Lung (tissue), 11 donors: ENCODE measurements at regions not wholly inside any gene's neighbourhood (a gene's known extent, or its start where the extent isn't known, plus 50 kb on each side); places are given as distances from the start of the nearest gene placed in this dataset.
A peak's percentile ranks its signal among the peaks of the same experiment; 100 is the strongest.

Experiments used
- ATAC-seq: fragments of 200-7000 bp; cut with Tn5 transposase; one replicate; pipeline ENCODE4 v1.9.1; 2020; ENCODE audit warnings: moderate number of reproducible peaks; ENCODE audit not compliant: insufficient read depth, low FRiP score
- DNase-seq, 3 donors: peaks; one replicate each; pipeline ENCODE4 v3.0.0-alpha.2; 2013 to 2017
- H3K27ac ChIP-seq, 2 donors: one replicate each; pipeline ENCODE4 v1.5.1; 2013; ENCODE audit warnings: mild to moderate bottlenecking in 2 of 2, moderate library complexity in 2 of 2, control low read depth in 1 of 2, inconsistent platforms in 1 of 2, low read depth in 1 of 2, low read length in 1 of 2
- H3K27me3 ChIP-seq, 3 donors: one replicate each; pipeline ENCODE4 v1.5.1; 2013; ENCODE audit warnings: low read length in 2 of 3; ENCODE audit not compliant: control insufficient read depth in 3 of 3, insufficient read depth in 3 of 3
- H3K36me3 ChIP-seq, 4 donors: one replicate each; pipeline ENCODE4 v1.5.1; 2013; ENCODE audit warnings: low read length in 4 of 4, mild to moderate bottlenecking in 1 of 4, moderate library complexity in 1 of 4; ENCODE audit not compliant: control insufficient read depth in 4 of 4, insufficient read depth in 4 of 4
- H3K4me1 ChIP-seq, 5 donors: one replicate each; pipeline ENCODE4 v1.5.1; 2013; ENCODE audit warnings: low read length in 5 of 5, mild to moderate bottlenecking in 2 of 5, moderate library complexity in 1 of 5; ENCODE audit not compliant: control insufficient read depth in 5 of 5, insufficient read depth in 5 of 5
- H3K4me3 ChIP-seq: one replicate; pipeline ENCODE4 v1.5.1; 2013; ENCODE audit warnings: mild to moderate bottlenecking, control low read depth, moderate library complexity
- H3K9ac ChIP-seq, 2 donors: one replicate each; pipeline ENCODE4 v1.5.1; 2013; ENCODE audit warnings: low read length in 2 of 2, control low read depth in 1 of 2; ENCODE audit not compliant: insufficient read depth in 1 of 2
- H3K9me3 ChIP-seq, 4 donors: one replicate each; pipeline ENCODE4 v1.5.1; 2013; ENCODE audit warnings: low read length in 3 of 4, mild to moderate bottlenecking in 1 of 4, moderate library complexity in 1 of 4; ENCODE audit not compliant: control insufficient read depth in 4 of 4, insufficient read depth in 3 of 4
- CTCF ChIP-seq: IDR thresholded peaks from 2 replicates; pipeline ENCODE4 v1.5.1; 2012; ENCODE audit warnings: mild to moderate bottlenecking; ENCODE audit errors: control extremely low read depth, extremely low read depth
- WGBS, 2 donors: extraction: QIAGEN DNeasy Blood & Tissue Kit; methylation state at CpG; one replicate each; pipeline ENCODE4 v1.1.7; 2013; 5-methylcytosine and 5-hydroxymethylcytosine counted together
- donor health status: control.
- donor health status: control.
- donor health status: Bipolar disorder and iron deficiency.
- donor health status: healthy.
- donor health status: DM: yes; HTN: yes; CAD: no.

- no peak overlapping the region for H3K4me3 ChIP-seq
- H3K27me3 ChIP-seq = no peaks in the 10 kb centered on the region
- peaks cover 0 to 15% (median 9%) of the 10 kb centered on the region in 5 donors for H3K4me1 ChIP-seq
- H3K9me3 ChIP-seq = no peaks in the 10 kb centered on the region
- 68 to 87% methylated on average over 2 of the region's 2 CpGs for WGBS, 2 donors
- H3K36me3 ChIP-seq = no peaks in the 10 kb centered on the region
- ATAC-seq (no peak), DNase-seq (peak in 1 of 3 donors; percentile 19)
- H3K27ac ChIP-seq = no peak overlapping the region
- no peak overlapping the region for H3K9ac ChIP-seq
- TF ChIP-seq CTCF = no peak
These were observed 365.1 kb downstream of the WDR11 start for GRCh38 chr10:121216295-121216694.

- no peaks in the 10 kb centered on the region for H3K27me3 ChIP-seq
- ATAC-seq (no peak), DNase-seq (peak in 1 of 3 donors; percentile 3)
- TF ChIP-seq CTCF = no peak
- H3K9ac ChIP-seq = no peak overlapping the region
- no peak overlapping the region for H3K27ac ChIP-seq
- H3K36me3 ChIP-seq = no peaks in the 10 kb centered on the region
- no peak overlapping the region for H3K4me3 ChIP-seq
- H3K9me3 ChIP-seq = no peaks in the 10 kb centered on the region
- peaks cover 0 to 15% (median 9%) of the 10 kb centered on the region in 5 donors for H3K4me1 ChIP-seq
- 65 to 80% methylated on average over 8 of the region's 8 CpGs for WGBS, 2 donors
These were observed 365.6 kb downstream of the WDR11 start for GRCh38 chr10:121216721-121217181.

GRCh38 chr10:121217331-121217730 lies 366.2 kb downstream of the WDR11 start:
- TF ChIP-seq CTCF = no peak
- 68 to 81% methylated on average over 7 of the region's 7 CpGs for WGBS, 2 donors
- DNase-seq = no peak
- Histone ChIP-seq H3K9ac (no peak overlapping the region), H3K4me3 (no peak overlapping the region), H3K9me3 (no peaks in the 10 kb centered on the region), H3K36me3 (no peaks in the 10 kb centered on the region), H3K27me3 (no peaks in the 10 kb centered on the region), H3K27ac (no peak overlapping the region), H3K4me1 (peaks cover 0 to 15% (median 9%) of the 10 kb centered on the region in 5 donors)
- no peak for ATAC-seq

DNA sequence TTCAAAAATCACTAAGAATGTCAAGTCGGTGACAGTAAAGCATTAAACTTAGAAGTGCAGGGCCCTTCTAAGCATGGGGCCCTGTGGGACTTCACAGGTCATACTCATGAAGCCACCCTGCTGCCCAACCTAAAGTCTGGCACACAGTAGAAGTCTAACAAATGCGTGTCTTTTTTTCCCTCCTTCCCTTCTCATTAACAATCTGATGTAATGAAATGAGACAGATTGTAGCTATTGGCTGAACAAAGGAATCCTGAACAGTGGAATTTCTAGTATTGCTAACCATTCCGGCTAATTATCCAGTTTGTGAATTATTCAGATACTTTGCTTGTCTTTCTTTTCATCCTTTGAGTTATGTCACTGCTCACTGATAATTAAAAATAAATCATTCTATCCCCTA lies 369.9 kb downstream of the WDR11 start:
- Histone ChIP-seq H3K4me1 (peaks cover 0 to 14% (median 9%) of the 10 kb centered on the region in 5 donors), H3K4me3 (no peak overlapping the region), H3K27me3 (no peaks in the 10 kb centered on the region), H3K27ac (no peak overlapping the region), H3K9ac (no peak overlapping the region), H3K9me3 (no peaks in the 10 kb centered on the region), H3K36me3 (no peaks in the 10 kb centered on the region)
- DNase-seq (no peak), ATAC-seq (no peak)
- no peak for TF ChIP-seq CTCF
- 89 to 92% methylated on average over 3 of the region's 3 CpGs for WGBS, 2 donors
